ENCODE measurements at regions not wholly inside any gene's neighbourhood (a gene's known extent, or its start where the extent isn't known, plus 50 kb on each side); places are given as distances from the start of the nearest gene placed in this dataset.

GRCh38 chr2:225270053-225270452, 129.5 kb upstream of the NYAP2 start:
- CTCF ChIA-PET: no interaction called here
- intact Hi-C loops (cut with micrococcal nuclease; ENCODE audit: unreplicated experiment): no loop called here
- no peaks in the 10 kb centered on the region for H3K27me3 Mint-ChIP-seq (ENCODE audit: unreplicated experiment)
- peaks cover 19% of the 10 kb centered on the region for H3K4me1 Mint-ChIP-seq (ENCODE audit: low read depth, unreplicated experiment)
- no TSS peak for BruUV-seq (replicated peaks)
- no peak overlapping the region for H3K4me3 Mint-ChIP-seq (ENCODE audit: low read depth, unreplicated experiment)
- TF ChIP-seq CTCF (IDR thresholded peaks at IDR 0.05; ENCODE audit: unreplicated experiment): no peak
- no peak for DNase-seq
- no peaks in the 10 kb centered on the region for H3K9me3 Mint-ChIP-seq (ENCODE audit: low read depth, unreplicated experiment)
- no peaks in the 10 kb centered on the region for H3K36me3 Mint-ChIP-seq (ENCODE audit: insufficient read depth, unreplicated experiment)
- H3K27ac Mint-ChIP-seq (ENCODE audit: unreplicated experiment): no peak overlapping the region

GRCh38 chr2:225254363-225254762, 145.1 kb upstream of the NYAP2 start:
- Mint-ChIP-seq H3K36me3 (ENCODE audit: insufficient read depth, unreplicated experiment) (no peaks in the 10 kb centered on the region), H3K27me3 (ENCODE audit: unreplicated experiment) (no peaks in the 10 kb centered on the region), H3K4me1 (ENCODE audit: low read depth, unreplicated experiment) (no peaks in the 10 kb centered on the region), H3K27ac (ENCODE audit: unreplicated experiment) (no peak overlapping the region), H3K9me3 (ENCODE audit: low read depth, unreplicated experiment) (no peaks in the 10 kb centered on the region), H3K4me3 (ENCODE audit: low read depth, unreplicated experiment) (no peak overlapping the region)
- intact Hi-C loops (cut with micrococcal nuclease; ENCODE audit: unreplicated experiment): no loop called here
- no peak for DNase-seq
- no TSS peak for BruUV-seq (replicated peaks)
- TF ChIP-seq CTCF (IDR thresholded peaks at IDR 0.05; ENCODE audit: unreplicated experiment): no peak
- CTCF ChIA-PET: no interaction called here

- H3K4me3 Mint-ChIP-seq (ENCODE audit: low read depth, unreplicated experiment): no peak overlapping the region
- no peaks in the 10 kb centered on the region for H3K4me1 Mint-ChIP-seq (ENCODE audit: low read depth, unreplicated experiment)
- no peaks in the 10 kb centered on the region for H3K9me3 Mint-ChIP-seq (ENCODE audit: low read depth, unreplicated experiment)
- H3K27ac Mint-ChIP-seq (ENCODE audit: unreplicated experiment): no peak overlapping the region
- no peak for TF ChIP-seq CTCF (IDR thresholded peaks at IDR 0.05; ENCODE audit: unreplicated experiment)
- CTCF ChIA-PET: no interaction called here
- H3K36me3 Mint-ChIP-seq (ENCODE audit: insufficient read depth, unreplicated experiment): no peaks in the 10 kb centered on the region
- DNase-seq: no peak
- intact Hi-C loops (cut with micrococcal nuclease; ENCODE audit: unreplicated experiment): no loop called here
- H3K27me3 Mint-ChIP-seq (ENCODE audit: unreplicated experiment): no peaks in the 10 kb centered on the region
- no TSS peak for BruUV-seq (replicated peaks)
These were observed 154.6 kb upstream of the NYAP2 start for GRCh38 chr2:225244933-225245332.

GRCh38 chr2:225236769-225237323, 162.7 kb upstream of the NYAP2 start:
- Mint-ChIP-seq H3K9me3 (ENCODE audit: low read depth, unreplicated experiment) (no peaks in the 10 kb centered on the region), H3K36me3 (ENCODE audit: insufficient read depth, unreplicated experiment) (no peaks in the 10 kb centered on the region), H3K27me3 (ENCODE audit: unreplicated experiment) (no peaks in the 10 kb centered on the region), H3K4me1 (ENCODE audit: low read depth, unreplicated experiment) (no peaks in the 10 kb centered on the region), H3K27ac (ENCODE audit: unreplicated experiment) (no peak overlapping the region), H3K4me3 (ENCODE audit: low read depth, unreplicated experiment) (no peak overlapping the region)
- DNase-seq: no peak
- no TSS peak for BruUV-seq (replicated peaks)
- CTCF ChIA-PET: interaction anchor here (0.7 kb wide), 1 partner anchor 391 kb away, joined by 3 read pairs; no protein-coding TSS in a partner anchor
- intact Hi-C loops (cut with micrococcal nuclease; ENCODE audit: unreplicated experiment): no loop called here
- no peak for TF ChIP-seq CTCF (IDR thresholded peaks at IDR 0.05; ENCODE audit: unreplicated experiment)
